HG02884 (cell line): ENCODE measurements at regions not wholly inside any gene's neighbourhood (a gene's known extent, or its start where the extent isn't known, plus 50 kb on each side); places are given as distances from the start of the nearest gene placed in this dataset.

Experiments
- ATAC-seq: cut with Tn5 transposase; IDR thresholded peaks from one replicate; pipeline ENCODE4 v1.9.1; 2021; ENCODE audit warnings: mild to moderate bottlenecking, moderate library complexity; ENCODE audit not compliant: unreplicated experiment

- no peak for ATAC-seq
Observed at GRCh38 chr18:34631093-34631966, 78.8 kb upstream of the DTNA start.

GRCh38 chr18:34632321-34632720 is 77.8 kb upstream of the DTNA start:
- ATAC-seq: no peak

DNA sequence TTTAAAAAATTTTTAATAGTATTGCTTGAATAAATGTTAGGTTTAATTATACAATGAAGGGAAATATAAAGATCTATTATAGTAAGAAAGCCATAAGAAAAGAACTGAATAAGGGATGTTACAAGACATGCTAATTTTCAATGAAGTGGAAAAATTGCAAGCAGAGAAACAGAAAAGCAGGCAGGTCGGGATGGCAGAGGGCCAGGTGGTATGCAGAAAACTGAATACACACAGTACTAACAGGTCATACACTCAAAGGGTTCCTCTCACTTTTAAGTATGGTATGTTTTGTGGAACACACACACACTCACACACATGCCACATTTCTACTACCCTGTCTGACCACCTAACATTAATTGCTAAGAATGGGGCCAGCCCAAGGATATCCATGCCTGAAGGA is 76.7 kb upstream of the DTNA start:
- ATAC-seq: no peak

DNA sequence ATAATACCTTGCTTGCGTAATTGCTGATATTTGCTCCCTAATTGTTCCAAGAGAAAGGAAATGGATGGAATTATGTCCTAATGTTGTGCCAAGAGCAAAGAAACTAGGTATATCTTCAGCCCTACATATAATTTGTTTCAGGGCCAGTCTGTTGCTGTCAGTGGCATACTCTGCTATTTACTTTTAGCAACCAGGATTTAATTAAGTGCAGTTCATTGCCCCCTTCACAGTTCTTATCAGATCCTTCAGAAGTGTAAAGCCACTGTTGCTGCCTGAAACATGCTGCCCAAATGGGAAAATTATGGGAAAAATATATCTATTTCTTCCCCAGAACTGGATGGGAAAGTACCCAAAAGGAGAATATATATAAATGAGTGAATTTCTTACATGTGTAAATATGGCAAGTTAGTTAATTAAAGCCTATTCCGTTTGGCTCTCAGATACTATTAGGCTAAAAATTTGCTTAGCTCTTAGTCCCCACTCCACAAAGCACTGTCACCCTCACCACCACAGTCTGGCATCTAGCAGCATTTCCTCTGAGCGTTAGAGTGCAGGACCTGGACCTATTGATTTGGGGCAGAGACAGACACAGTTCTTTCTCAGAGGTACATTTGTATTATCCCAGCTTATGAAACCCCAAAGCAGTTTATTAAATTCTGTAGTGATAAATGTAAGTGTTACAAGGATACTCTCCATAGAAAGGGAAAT is 72.8 kb upstream of the DTNA start:
- ATAC-seq: no peak

DNA sequence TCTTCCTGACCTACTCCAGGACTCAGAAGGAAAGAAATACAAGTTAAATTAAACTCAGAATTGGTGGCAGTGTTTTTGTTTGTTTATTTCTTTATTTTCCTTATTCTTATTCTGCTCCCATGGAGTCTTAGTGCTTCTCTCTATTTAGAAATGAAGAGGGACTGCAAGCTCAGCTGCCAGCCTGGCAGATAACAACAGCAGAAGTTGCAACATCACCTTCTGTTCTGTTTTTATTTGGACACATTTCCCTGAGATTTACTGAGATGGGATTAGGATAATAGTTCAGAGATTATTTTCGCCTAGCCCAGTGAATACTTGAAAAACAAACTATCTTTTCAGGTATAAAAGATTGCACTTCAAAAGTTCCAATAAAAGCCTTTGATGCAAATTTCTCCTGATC is 70.4 kb upstream of the DTNA start:
- ATAC-seq: no peak

DNA sequence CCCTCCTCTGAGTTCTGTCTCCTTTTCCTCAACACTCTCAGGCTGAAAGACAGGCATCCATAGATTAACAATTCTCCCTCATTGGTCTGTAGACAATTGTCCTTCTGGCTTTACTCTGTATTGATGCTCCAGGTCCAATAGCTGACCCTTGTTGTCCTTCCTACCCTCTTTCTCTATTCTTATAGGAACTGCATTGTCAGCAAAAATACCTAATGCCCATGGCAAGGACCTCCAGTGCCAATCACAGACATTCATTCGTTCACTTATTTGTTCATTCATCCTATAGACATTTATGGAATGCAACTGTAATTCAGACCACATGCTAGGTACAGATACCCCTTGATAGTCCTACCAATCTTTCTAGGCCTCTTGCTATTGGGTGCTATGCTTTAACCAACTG is 69.8 kb upstream of the DTNA start:
- ATAC-seq: no peak

DNA sequence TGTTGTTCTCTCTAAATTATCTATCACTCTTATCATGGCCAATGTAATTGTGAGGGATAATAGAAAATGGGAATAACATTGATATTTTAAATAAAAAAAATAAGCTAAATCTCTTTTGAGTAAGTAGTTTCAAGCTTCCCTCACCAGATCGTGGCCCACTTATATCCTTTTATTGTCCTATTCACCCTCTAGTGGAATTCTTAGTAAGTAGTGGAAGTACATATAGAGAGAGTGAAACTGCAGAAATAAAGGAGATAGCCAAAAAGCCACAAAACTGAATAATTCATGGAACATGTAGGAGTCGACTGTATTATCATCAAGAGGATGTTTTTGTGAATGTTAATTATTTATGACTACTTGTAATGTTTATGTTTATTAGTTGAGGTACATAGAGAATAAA is 66.1 kb upstream of the DTNA start:
- ATAC-seq: no peak

DNA sequence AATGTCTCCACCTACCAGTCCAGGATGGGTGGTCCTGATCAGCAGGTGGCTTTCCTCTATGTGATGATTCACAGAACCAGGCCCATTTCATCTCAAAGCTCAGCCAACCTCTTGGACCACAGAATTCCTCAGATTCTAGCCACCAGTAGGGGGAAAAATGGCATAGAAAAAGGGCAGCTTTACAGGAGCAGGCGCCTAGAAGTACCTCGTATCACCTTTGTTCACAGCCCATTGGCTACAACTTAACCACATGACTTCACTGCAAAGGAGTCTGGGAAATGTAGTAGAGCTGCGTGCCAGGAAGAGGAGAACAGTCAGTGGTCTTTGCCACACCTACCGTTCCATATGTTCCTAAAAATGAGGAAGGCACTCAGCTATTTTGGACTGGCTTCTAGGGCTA is 62.8 kb upstream of the DTNA start:
- peak; percentile 77 for ATAC-seq

GRCh38 chr18:34648269-34648985 is 61.7 kb upstream of the DTNA start:
- no peak for ATAC-seq

DNA sequence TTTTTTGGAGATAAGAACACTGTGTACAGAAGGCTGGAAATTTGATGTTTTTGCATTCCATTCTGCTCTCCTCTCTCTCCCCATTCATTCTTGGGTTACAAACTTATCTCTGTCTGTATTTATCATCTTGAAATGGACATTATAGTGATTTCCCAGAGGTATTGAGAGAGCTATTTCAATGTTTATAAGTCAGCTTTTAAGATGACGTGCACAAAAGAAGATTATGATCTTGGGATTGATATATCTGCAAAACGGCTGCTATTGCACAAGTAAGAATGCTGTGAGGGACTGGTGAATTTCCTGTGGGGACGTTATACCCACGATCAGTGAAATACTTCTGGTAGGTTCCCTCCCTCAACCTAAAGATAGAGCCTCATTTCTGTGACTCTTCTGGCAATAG is 61.0 kb upstream of the DTNA start:
- no peak for ATAC-seq

DNA sequence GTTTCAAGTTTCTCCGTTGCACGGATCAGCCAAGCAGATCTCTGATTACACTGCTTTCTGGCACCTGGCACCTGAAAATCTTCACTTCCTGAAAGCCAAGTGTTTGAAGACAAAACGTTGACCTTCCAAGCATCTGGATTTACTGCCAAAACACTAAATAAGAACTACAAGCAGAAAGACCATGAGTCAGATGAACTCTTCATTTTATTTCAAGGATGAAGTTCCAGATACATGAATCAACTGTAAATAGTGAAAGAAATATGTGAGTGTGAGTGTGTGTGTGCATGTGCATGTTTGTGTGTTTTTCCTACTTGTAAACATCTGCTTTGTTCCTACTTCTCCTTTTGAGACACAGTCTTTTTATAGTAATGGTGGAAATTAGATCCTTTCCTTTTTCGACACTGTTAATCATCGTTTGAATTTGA is 60.0 kb upstream of the DTNA start:
- no peak for ATAC-seq

- no peak for ATAC-seq
Observed at GRCh38 chr18:34651586-34652369, 58.3 kb upstream of the DTNA start.

DNA sequence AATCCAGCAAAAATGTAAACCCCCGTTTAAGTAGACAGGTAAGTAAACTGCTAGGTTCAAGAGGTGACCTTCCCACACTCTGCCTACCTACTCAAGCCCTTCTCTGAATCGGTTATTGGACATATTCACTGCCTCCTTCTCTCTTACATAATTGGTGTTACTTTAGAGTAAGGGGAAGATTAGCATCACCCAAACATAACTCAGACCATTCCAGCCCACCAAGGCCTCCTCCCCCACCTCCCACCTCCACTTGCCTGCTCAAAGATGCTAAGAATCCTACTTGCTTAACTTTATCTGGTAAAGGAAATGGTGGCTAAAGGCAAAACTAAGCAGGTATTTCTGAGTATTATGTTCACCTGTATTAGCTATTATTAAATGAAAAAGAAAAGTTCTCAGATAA is 55.0 kb upstream of the DTNA start:
- ATAC-seq: no peak

DNA sequence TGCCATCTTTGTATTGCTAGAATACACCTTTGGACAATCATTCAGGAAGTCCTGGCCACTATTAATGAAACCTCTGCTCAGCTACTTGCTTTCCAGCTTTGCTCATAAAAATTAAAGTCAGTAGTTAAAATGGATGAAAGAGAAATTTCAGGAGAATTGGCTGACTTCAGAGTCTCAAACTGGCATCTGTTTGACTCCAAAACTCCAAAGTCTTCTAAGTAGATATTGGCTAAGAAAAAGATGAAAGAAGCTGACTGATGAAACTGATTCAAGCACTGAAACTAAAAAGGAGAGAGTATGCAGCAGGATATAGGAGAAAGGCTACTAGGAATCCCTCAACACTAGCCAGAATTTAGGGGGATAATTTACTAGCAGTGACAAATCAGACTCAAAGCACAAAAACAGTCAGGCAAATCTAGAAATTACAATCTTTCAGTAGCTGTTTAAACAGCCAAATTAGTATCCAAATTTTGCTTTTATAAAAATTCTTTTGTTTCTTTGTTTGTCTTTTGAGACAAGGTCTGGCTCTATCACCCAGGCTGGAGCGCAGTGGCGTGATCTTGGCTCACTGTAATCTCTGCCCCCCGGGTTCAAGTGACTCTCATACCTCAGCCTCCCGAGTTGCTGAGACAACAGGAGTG is 52.1 kb upstream of the DTNA start:
- no peak for ATAC-seq

- ATAC-seq: no peak
Observed at GRCh38 chr18:34659579-34660517, 50.2 kb upstream of the DTNA start.
